AG04449 (cell line): ENCODE measurements at regions not wholly inside any gene's neighbourhood (a gene's known extent, or its start where the extent isn't known, plus 50 kb on each side); places are given as distances from the start of the nearest gene placed in this dataset.
"Not testable (repeated sequence)": the region's sequence is repeated elsewhere in the genome, so short reads cannot be mapped to it uniquely, and the experiment has no call there.

Source experiments
- CTCF ChIA-PET: fragments of 350-600 bp; formaldehyde crosslinking; extraction: SDS; loops from one replicate; lab custom pipeline; 2021; ENCODE audit warnings: antibody characterized with exemption; lab: Yijun Ruan, JAX
- POLR2A ChIA-PET: fragments of 400-600, 350-600 bp; formaldehyde crosslinking; extraction: SDS; loops from one replicate; lab custom pipeline; 2020; ENCODE audit warnings: antibody characterized with exemption, inconsistent platforms; lab: Yijun Ruan, JAX
- DNase-seq: peaks from one replicate; pipeline ENCODE4 v3.0.0-alpha.2; 2010; ENCODE audit warnings: low read depth, low spot score
- H3K4me3 ChIP-seq: 2 replicates; pipeline ENCODE4 v1.5.1; 2011; ENCODE audit warnings: low read depth, mild to moderate bottlenecking, control low read depth, low read length
- CTCF ChIP-seq: IDR thresholded peaks from one replicate; pipeline ENCODE4 v1.5.1; 2011; ENCODE audit warnings: mild to moderate bottlenecking, moderate library complexity, low read length, control low read depth, inconsistent platforms; ENCODE audit not compliant: insufficient read depth; ENCODE audit errors: missing control alignments

GRCh38 chr2:123597988-123598387 lies 427.1 kb upstream of the CNTNAP5 start:
- ChIA-PET CTCF (no interaction called here), POLR2A (no interaction called here)
- no peak overlapping the region for H3K4me3 ChIP-seq
- DNase-seq, result no peak
- TF ChIP-seq CTCF, result no peak

GRCh38 chr2:123606631-123607030 lies 418.5 kb upstream of the CNTNAP5 start:
- CTCF ChIA-PET, result no interaction called here
- POLR2A ChIA-PET, result no interaction called here
- no peak overlapping the region for H3K4me3 ChIP-seq
- TF ChIP-seq CTCF, result no peak
- DNase-seq, result no peak

- TF ChIP-seq CTCF, result no peak
- H3K4me3 ChIP-seq, result no peak overlapping the region
- ChIA-PET POLR2A (no interaction called here), CTCF (no interaction called here)
- DNase-seq, result no peak
These were observed 416.0 kb upstream of the CNTNAP5 start for GRCh38 chr2:123609077-123609476.

GRCh38 chr2:123614596-123614995 lies 410.5 kb upstream of the CNTNAP5 start:
- no peak overlapping the region for H3K4me3 ChIP-seq
- POLR2A ChIA-PET, result no interaction called here
- TF ChIP-seq CTCF, result no peak
- CTCF ChIA-PET, result no interaction called here
- no peak for DNase-seq

- CTCF ChIA-PET, DNase-seq, H3K4me3 ChIP-seq, POLR2A ChIA-PET: not testable (repeated sequence)
These were observed 406.4 kb upstream of the CNTNAP5 start for GRCh38 chr2:123618642-123619041.

GRCh38 chr2:123624816-123625215 lies 400.3 kb upstream of the CNTNAP5 start:
- POLR2A ChIA-PET, result no interaction called here
- CTCF ChIA-PET, result no interaction called here
- no peak for TF ChIP-seq CTCF
- no peak for DNase-seq
- no peak overlapping the region for H3K4me3 ChIP-seq

- ChIA-PET POLR2A (no interaction called here), CTCF (no interaction called here)
- no peak for DNase-seq
- no peak overlapping the region for H3K4me3 ChIP-seq
- TF ChIP-seq CTCF, result no peak
These were observed 388.9 kb upstream of the CNTNAP5 start for GRCh38 chr2:123636232-123636631.
